Mesenchymal stem cell (in vitro differentiated cells and primary cell): ENCODE measurements at regions not wholly inside any gene's neighbourhood (a gene's known extent, or its start where the extent isn't known, plus 50 kb on each side); places are given as distances from the start of the nearest gene placed in this dataset.

Experiments
- DNase-seq: peaks from one replicate; pipeline ENCODE4 v3.0.0-alpha.2; 2013
- H2AFZ ChIP-seq: one replicate; pipeline ENCODE4 v1.6.1; 2013; ENCODE audit warnings: low read depth, mild to moderate bottlenecking, control low read depth, inconsistent platforms, low read length, moderate library complexity
- H2AK5ac ChIP-seq: 2 replicates; pipeline ENCODE4 v1.6.1; 2013; ENCODE audit warnings: low read length, moderate library complexity, mild to moderate bottlenecking, inconsistent platforms; ENCODE audit not compliant: severe bottlenecking
- H2BK120ac ChIP-seq: one replicate; pipeline ENCODE4 v1.6.1; 2013; ENCODE audit warnings: low read depth, mild to moderate bottlenecking, inconsistent platforms, low read length, moderate library complexity
- H2BK12ac ChIP-seq, 2 experiments: one replicate each; pipeline ENCODE4 v1.6.1; 2013; ENCODE audit warnings: inconsistent platforms in 2 of 2, low read length in 2 of 2, mild to moderate bottlenecking in 2 of 2, moderate library complexity in 2 of 2, control low read depth in 1 of 2
- H2BK15ac ChIP-seq: one replicate; pipeline ENCODE4 v1.6.1; 2013; ENCODE audit warnings: mild to moderate bottlenecking, low read depth, inconsistent platforms; ENCODE audit not compliant: poor library complexity, severe bottlenecking
- H2BK5ac ChIP-seq: 2 replicates; pipeline ENCODE4 v1.6.1; 2013; ENCODE audit warnings: low read depth, mild to moderate bottlenecking, low read length, control low read depth, inconsistent platforms; ENCODE audit not compliant: poor library complexity, severe bottlenecking
- H3K14ac ChIP-seq, 2 experiments: one replicate each; pipeline ENCODE4 v1.6.1; 2013; ENCODE audit warnings: inconsistent platforms in 2 of 2, low read length in 2 of 2, control low read depth in 1 of 2, mild to moderate bottlenecking in 1 of 2, moderate library complexity in 1 of 2
- H3K18ac ChIP-seq, 2 experiments: one replicate each; pipeline ENCODE4 v1.6.1; 2013; ENCODE audit warnings: inconsistent platforms in 2 of 2, low read length in 2 of 2, control low read depth in 1 of 2, low read depth in 1 of 2, mild to moderate bottlenecking in 1 of 2
- H3K23ac ChIP-seq, 2 experiments: one replicate each; pipeline ENCODE4 v1.6.1; 2013; ENCODE audit warnings: inconsistent platforms in 2 of 2, low read length in 2 of 2, mild to moderate bottlenecking in 2 of 2, moderate library complexity in 2 of 2, control low read depth in 1 of 2
- H3K27ac ChIP-seq: 2 replicates; pipeline ENCODE4 v1.5.1; 2013; ENCODE audit warnings: mild to moderate bottlenecking, moderate library complexity, low read length, control low read depth, inconsistent platforms; ENCODE audit not compliant: poor library complexity, severe bottlenecking
- H3K27me3 ChIP-seq, 2 experiments: 2 replicates each; pipeline versions ENCODE4 v1.6.1 to v1.7.0; 2013; ENCODE audit warnings: low read length in 2 of 2, mild to moderate bottlenecking in 2 of 2, moderate library complexity in 2 of 2, control low read depth in 1 of 2, inconsistent platforms in 1 of 2; ENCODE audit not compliant: control insufficient read depth in 1 of 2, insufficient read depth in 1 of 2
- H3K36me3 ChIP-seq, 2 experiments: 2 replicates each; pipeline versions ENCODE4 v1.6.1 to v1.7.0; 2013; ENCODE audit warnings: low read length in 2 of 2, control low read depth in 1 of 2, inconsistent platforms in 1 of 2, low read depth in 1 of 2, mild to moderate bottlenecking in 1 of 2; ENCODE audit not compliant: insufficient read depth in 2 of 2, control insufficient read depth in 1 of 2
- H3K4ac ChIP-seq, 2 experiments: one replicate each; pipeline ENCODE4 v1.6.1; 2013; ENCODE audit warnings: inconsistent platforms in 2 of 2, low read length in 2 of 2, mild to moderate bottlenecking in 2 of 2, moderate library complexity in 2 of 2, control low read depth in 1 of 2, low read depth in 1 of 2
- H3K4me1 ChIP-seq: 2 replicates; pipeline ENCODE4 v1.6.1; 2013; ENCODE audit warnings: low read depth, low read length, control low read depth; ENCODE audit not compliant: control insufficient read depth, insufficient read depth
- H3K4me2 ChIP-seq: 2 replicates; pipeline ENCODE4 v1.6.1; 2013; ENCODE audit warnings: low read length, mild to moderate bottlenecking, inconsistent platforms; ENCODE audit not compliant: poor library complexity, severe bottlenecking
- H3K4me3 ChIP-seq, 2 experiments: 2 replicates each; pipeline versions ENCODE4 v1.5.1 to v1.7.0; 2013; ENCODE audit warnings: low read length in 2 of 2, mild to moderate bottlenecking in 2 of 2, control low read depth in 1 of 2, low read depth in 1 of 2; ENCODE audit not compliant: insufficient read depth in 1 of 2
- H3K79me1 ChIP-seq: replicated peaks from 2 replicates; pipeline ENCODE4 v1.6.1; 2013; ENCODE audit warnings: mild to moderate bottlenecking, control low read depth, low read length, inconsistent platforms; ENCODE audit not compliant: poor library complexity, severe bottlenecking
- H3K9ac ChIP-seq: 2 replicates; pipeline ENCODE4 v1.7.0; 2013; ENCODE audit warnings: mild to moderate bottlenecking, low read length, moderate library complexity
- H3K9me3 ChIP-seq: 2 replicates; pipeline ENCODE4 v1.7.0; 2013; ENCODE audit warnings: mild to moderate bottlenecking, low read length; ENCODE audit not compliant: control insufficient read depth
- H4K8ac ChIP-seq: one replicate; pipeline ENCODE4 v1.6.1; 2013; ENCODE audit warnings: inconsistent platforms, mild to moderate bottlenecking, low read length, moderate library complexity
- H4K91ac ChIP-seq: one replicate; pipeline ENCODE4 v1.6.1; 2013; ENCODE audit warnings: mild to moderate bottlenecking, low read length, inconsistent platforms
- WGBS: methylation state at CpG from one replicate; pipeline ENCODE4 v1.1.7; 2013; ENCODE audit warnings: mixed read lengths; 5-methylcytosine and 5-hydroxymethylcytosine counted together

- Histone ChIP-seq H2AFZ (no peak overlapping the region), H4K91ac (no peak overlapping the region), H3K18ac (no peak overlapping the region), H3K9ac (no peak overlapping the region), H3K4me3 (no peak overlapping the region), H3K27me3 (no peaks in the 10 kb centered on the region), H2BK120ac (no peak overlapping the region), H2BK12ac (no peak overlapping the region), H3K4me1 (no peaks in the 10 kb centered on the region), H4K8ac (no peak overlapping the region), H3K23ac (no peak overlapping the region), H3K36me3 (no peaks in the 10 kb centered on the region), H3K79me1 (no peaks in the 10 kb centered on the region), H3K9me3 (no peaks in the 10 kb centered on the region), H3K4ac (no peak overlapping the region), H2BK5ac (no peak overlapping the region), H3K4me2 (no peak overlapping the region), H3K14ac (no peak overlapping the region), H3K27ac (no peak overlapping the region), H2AK5ac (no peak overlapping the region), H2BK15ac (no peak overlapping the region)
- peak; percentile 47 for DNase-seq
- WGBS = 17% methylated on average over 2 of the region's 3 CpGs
Measured at GRCh38 chr11:103618528-103618927, 417.9 kb upstream of the DDI1 start.

- Histone ChIP-seq H2BK15ac (no peak overlapping the region), H2AK5ac (no peak overlapping the region), H2BK12ac (no peak overlapping the region), H3K9ac (no peak overlapping the region), H3K23ac (no peak overlapping the region), H3K36me3 (no peaks in the 10 kb centered on the region), H3K14ac (no peak overlapping the region), H3K27ac (no peak overlapping the region), H3K4me1 (no peaks in the 10 kb centered on the region), H3K4ac (no peak overlapping the region), H4K8ac (no peak overlapping the region), H3K27me3 (no peaks in the 10 kb centered on the region), H2BK5ac (no peak overlapping the region), H3K4me3 (no peak overlapping the region), H2AFZ (no peak overlapping the region), H4K91ac (no peak overlapping the region), H2BK120ac (no peak overlapping the region), H3K4me2 (no peak overlapping the region), H3K9me3 (no peaks in the 10 kb centered on the region), H3K18ac (no peak overlapping the region), H3K79me1 (no peaks in the 10 kb centered on the region)
- DNase-seq = no peak
- 73% methylated on average over 5 of the region's 5 CpGs for WGBS
Measured at GRCh38 chr11:103619480-103619879, 417.0 kb upstream of the DDI1 start.

GRCh38 chr11:103619938-103620337 is 416.5 kb upstream of the DDI1 start:
- Histone ChIP-seq H3K4me1 (no peaks in the 10 kb centered on the region), H3K23ac (no peak overlapping the region), H2BK15ac (no peak overlapping the region), H3K36me3 (no peaks in the 10 kb centered on the region), H2BK12ac (no peak overlapping the region), H3K9me3 (no peaks in the 10 kb centered on the region), H3K4ac (no peak overlapping the region), H3K18ac (no peak overlapping the region), H2BK120ac (no peak overlapping the region), H2AFZ (no peak overlapping the region), H3K27ac (no peak overlapping the region), H3K79me1 (no peaks in the 10 kb centered on the region), H3K9ac (no peak overlapping the region), H3K14ac (no peak overlapping the region), H2AK5ac (no peak overlapping the region), H3K4me2 (no peak overlapping the region), H3K27me3 (no peaks in the 10 kb centered on the region), H2BK5ac (no peak overlapping the region), H4K91ac (no peak overlapping the region), H3K4me3 (no peak overlapping the region), H4K8ac (no peak overlapping the region)
- no peak for DNase-seq
- WGBS = 80% methylated on average over 2 of the region's 2 CpGs

- Histone ChIP-seq H3K36me3 (no peaks in the 10 kb centered on the region), H3K23ac (no peak overlapping the region), H3K9me3 (no peaks in the 10 kb centered on the region), H3K4me2 (no peak overlapping the region), H3K4ac (no peak overlapping the region), H3K4me1 (no peaks in the 10 kb centered on the region), H2BK15ac (no peak overlapping the region), H3K27ac (no peak overlapping the region), H3K9ac (no peak overlapping the region), H2AK5ac (no peak overlapping the region), H3K27me3 (no peaks in the 10 kb centered on the region), H2BK120ac (no peak overlapping the region), H2BK12ac (no peak overlapping the region), H3K18ac (no peak overlapping the region), H2AFZ (no peak overlapping the region), H4K8ac (no peak overlapping the region), H2BK5ac (no peak overlapping the region), H3K14ac (no peak overlapping the region), H3K79me1 (no peaks in the 10 kb centered on the region), H4K91ac (no peak overlapping the region), H3K4me3 (no peak overlapping the region)
- DNase-seq = no peak
- WGBS = no CpG with 5 or more reads among the region's 2 CpGs
Measured at GRCh38 chr11:103622296-103622695, 414.1 kb upstream of the DDI1 start.
